ENCODE measurements at regions not wholly inside any gene's neighbourhood (a gene's known extent, or its start where the extent isn't known, plus 50 kb on each side); places are given as distances from the start of the nearest gene placed in this dataset.
"Not testable (repeated sequence)": the region's sequence is repeated elsewhere in the genome, so short reads cannot be mapped to it uniquely, and the experiment has no call there.

GRCh38 chr12:17134315-17134714, 528.4 kb upstream of the LMO3 start:
- Histone ChIP-seq H3K36me3 (no peaks in the 10 kb centered on the region), H3K4me1 (no peaks in the 10 kb centered on the region), H3K27me3 (ENCODE audit: low read depth) (no peaks in the 10 kb centered on the region), H3K27ac (replicated peaks) (no peak overlapping the region), H3K9me3 (replicated peaks) (peaks cover 15% of the 10 kb centered on the region), H3K4me3 (no peak overlapping the region)
- intact Hi-C loops (cut with micrococcal nuclease): no loop called here
- TF ChIP-seq CTCF (IDR thresholded peaks at IDR 0.05; ENCODE audit: borderline replicate concordance): no peak
- DNase-seq: no peak

DNA sequence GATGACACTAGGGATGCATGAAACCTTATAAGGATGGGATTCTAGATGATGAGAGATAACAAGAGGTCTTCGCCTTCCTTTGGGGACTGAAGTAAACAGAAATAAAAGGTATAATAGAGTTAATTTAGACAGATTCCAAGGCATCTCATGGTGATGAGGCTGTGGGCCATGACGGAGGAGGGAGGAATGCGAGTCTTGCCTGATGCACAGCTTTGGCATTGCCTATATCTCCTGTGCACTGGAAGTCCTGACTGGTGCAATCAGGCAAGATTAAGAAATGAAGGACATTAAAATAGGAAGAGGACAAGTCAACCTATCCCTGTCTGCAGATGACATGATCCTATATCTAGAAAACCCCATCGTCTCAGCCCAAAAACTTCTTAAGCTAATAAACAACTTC, 526.4 kb upstream of the LMO3 start:
- TF ChIP-seq CTCF (IDR thresholded peaks at IDR 0.05; ENCODE audit: borderline replicate concordance): no peak
- DNase-seq: no peak
- Histone ChIP-seq H3K27ac (replicated peaks) (no peak overlapping the region), H3K9me3 (replicated peaks) (peaks cover 8% of the 10 kb centered on the region), H3K27me3 (ENCODE audit: low read depth) (no peaks in the 10 kb centered on the region), H3K4me3 (no peak overlapping the region), H3K4me1 (no peaks in the 10 kb centered on the region), H3K36me3 (no peaks in the 10 kb centered on the region)
- intact Hi-C loops (cut with micrococcal nuclease): no loop called here

DNA sequence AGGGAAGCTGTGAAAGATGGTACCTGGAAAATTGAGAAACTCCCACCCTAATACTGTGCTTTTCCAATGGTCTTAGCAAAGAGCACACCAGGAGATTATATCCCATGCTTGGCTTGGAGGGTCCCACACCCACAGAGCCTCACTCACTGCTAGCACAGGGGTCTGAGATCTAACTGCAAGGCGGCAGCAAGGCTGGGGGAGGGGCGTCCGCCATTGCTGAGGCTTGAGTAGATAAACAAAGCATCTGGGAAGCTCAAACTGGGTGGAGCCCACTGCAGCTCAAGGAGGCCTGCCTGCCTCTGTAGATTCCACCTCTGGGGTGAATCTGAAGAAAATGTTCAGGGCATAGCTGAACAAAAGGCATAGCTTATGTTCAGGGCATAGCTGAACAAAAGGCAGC, 510.6 kb upstream of the LMO3 start:
- intact Hi-C loops (cut with micrococcal nuclease); DNase-seq; H3K36me3 ChIP-seq; H3K27me3 ChIP-seq (ENCODE audit: low read depth); H3K4me3 ChIP-seq; H3K27ac ChIP-seq (replicated peaks); H3K4me1 ChIP-seq: not testable (repeated sequence)
- H3K9me3 ChIP-seq (replicated peaks): peaks cover 17% of the 10 kb centered on the region

- H3K4me1 ChIP-seq: no peaks in the 10 kb centered on the region
Measured at GRCh38 chr12:17110316-17110715, 504.4 kb upstream of the LMO3 start.

GRCh38 chr12:17108877-17109541, 503.0 kb upstream of the LMO3 start:
- H3K36me3 ChIP-seq: no peaks in the 10 kb centered on the region
- no peak overlapping the region for H3K27ac ChIP-seq (replicated peaks)
- no peak overlapping the region for H3K4me3 ChIP-seq
- intact Hi-C loops (cut with micrococcal nuclease): no loop called here
- no peak for DNase-seq
- no peak for TF ChIP-seq CTCF (IDR thresholded peaks at IDR 0.05; ENCODE audit: borderline replicate concordance)
- H3K27me3 ChIP-seq (ENCODE audit: low read depth): no peaks in the 10 kb centered on the region
- no peaks in the 10 kb centered on the region for H3K4me1 ChIP-seq
- H3K9me3 ChIP-seq (replicated peaks): peaks cover 3% of the 10 kb centered on the region

More at GRCh38 chr12:17110316-17110715, 504.4 kb upstream of the LMO3 start:
- Histone ChIP-seq H3K36me3 (no peaks in the 10 kb centered on the region), H3K27ac (replicated peaks) (no peak overlapping the region), H3K27me3 (ENCODE audit: low read depth) (no peaks in the 10 kb centered on the region), H3K4me3 (no peak overlapping the region), H3K9me3 (replicated peaks) (no peaks in the 10 kb centered on the region)
- TF ChIP-seq CTCF (IDR thresholded peaks at IDR 0.05; ENCODE audit: borderline replicate concordance): no peak
- intact Hi-C loops (cut with micrococcal nuclease): no loop called here
- DNase-seq: no peak

DNA sequence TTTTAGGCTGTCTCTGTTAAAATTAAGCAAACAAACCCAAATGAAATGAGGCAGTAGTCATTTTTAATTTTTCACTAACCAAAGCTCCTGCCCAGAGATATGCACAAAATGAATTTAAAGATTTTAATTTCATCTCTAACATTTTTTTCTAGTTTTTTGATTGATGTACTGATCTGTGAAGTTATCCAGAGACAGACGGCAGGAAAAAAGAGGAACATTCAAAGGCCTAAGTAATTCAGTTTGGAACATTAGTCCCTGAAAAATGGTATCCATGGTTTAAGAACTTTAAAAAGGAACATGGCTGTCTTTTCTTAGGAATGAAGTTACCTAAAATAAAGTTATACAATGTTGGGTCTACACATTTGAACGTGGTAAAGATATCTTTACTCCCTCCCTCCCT, 498.8 kb upstream of the LMO3 start:
- H3K4me3 ChIP-seq: no peak overlapping the region
- H3K27me3 ChIP-seq (ENCODE audit: low read depth): no peaks in the 10 kb centered on the region
- intact Hi-C loops (cut with micrococcal nuclease): no loop called here
- peaks cover 33% of the 10 kb centered on the region for H3K9me3 ChIP-seq (replicated peaks)
- H3K4me1 ChIP-seq: no peaks in the 10 kb centered on the region
- H3K36me3 ChIP-seq: no peaks in the 10 kb centered on the region
- H3K27ac ChIP-seq (replicated peaks): no peak overlapping the region
- TF ChIP-seq CTCF (IDR thresholded peaks at IDR 0.05; ENCODE audit: borderline replicate concordance): no peak
- no peak for DNase-seq
